ENCODE measurements at regions not wholly inside any gene's neighbourhood (a gene's known extent, or its start where the extent isn't known, plus 50 kb on each side); places are given as distances from the start of the nearest gene placed in this dataset.
"Not testable (repeated sequence)": the region's sequence is repeated elsewhere in the genome, so short reads cannot be mapped to it uniquely, and the experiment has no call there.

DNA sequence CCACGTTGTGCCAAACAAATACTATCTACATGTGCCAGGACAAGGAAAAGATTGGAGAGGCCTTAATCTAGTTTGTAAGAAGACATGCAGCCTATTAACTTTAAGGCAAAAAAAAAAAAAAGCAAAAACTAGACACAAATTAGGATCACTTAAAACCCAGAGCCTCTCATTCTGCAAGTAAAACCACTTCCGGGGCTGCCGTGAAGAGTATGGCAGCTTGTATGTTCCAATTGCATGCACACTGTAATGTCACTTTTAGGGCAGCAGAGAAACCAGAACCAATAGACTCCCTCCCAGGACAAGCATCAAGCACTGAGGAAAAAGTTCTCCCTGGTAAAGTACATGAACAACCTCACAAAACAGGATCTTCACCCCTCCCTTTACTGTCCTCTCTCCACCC is 70.6 kb downstream of the RSL24D1 start:
- no peak for DNase-seq

- no peak for DNase-seq
Observed at GRCh38 chr15:55124616-55125015, 72.1 kb downstream of the RSL24D1 start.

GRCh38 chr15:55118344-55118870 is 78.3 kb downstream of the RSL24D1 start:
- no peak for DNase-seq

DNA sequence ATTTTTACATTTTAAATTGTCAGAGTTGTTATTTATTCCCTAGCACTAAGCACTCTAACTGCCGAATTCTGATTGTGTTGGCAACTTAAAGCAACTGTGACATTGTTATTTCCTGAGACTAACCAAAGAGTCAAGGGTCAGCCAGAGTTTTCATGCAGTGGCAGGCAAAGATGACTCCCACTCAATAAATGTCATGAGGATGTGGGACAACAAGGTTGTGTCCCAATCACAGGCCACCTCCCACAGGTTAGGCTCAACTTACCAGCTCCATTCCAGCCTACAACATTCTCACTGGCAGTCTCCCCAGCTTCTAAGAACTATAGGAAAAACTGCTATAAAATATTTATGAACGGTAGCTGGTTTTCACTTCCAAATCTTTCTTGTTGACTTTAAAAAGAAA is 80.1 kb downstream of the RSL24D1 start:
- no peak for DNase-seq

DNA sequence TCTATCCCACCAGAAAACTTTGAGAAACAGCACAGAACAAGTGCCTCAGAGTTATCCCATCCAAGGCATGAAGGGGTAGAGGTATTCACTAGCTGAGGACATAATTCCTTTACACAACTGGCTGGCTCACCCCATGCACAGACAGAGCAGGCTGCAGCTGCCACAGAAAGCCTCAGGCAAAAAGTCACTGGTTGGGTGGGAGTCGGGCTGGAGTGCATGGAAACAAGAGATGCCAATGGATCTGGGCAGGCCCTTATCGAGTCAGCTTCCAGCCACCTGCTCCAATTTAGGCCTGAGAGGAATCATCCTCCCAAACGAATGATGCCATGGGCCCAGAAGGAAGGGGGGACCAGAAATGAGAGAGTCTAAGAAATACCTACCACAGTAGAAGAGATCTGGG is 83.0 kb downstream of the RSL24D1 start:
- no peak for DNase-seq

- DNase-seq: no peak
Observed at GRCh38 chr15:55112706-55113105, 84.0 kb downstream of the RSL24D1 start.

DNA sequence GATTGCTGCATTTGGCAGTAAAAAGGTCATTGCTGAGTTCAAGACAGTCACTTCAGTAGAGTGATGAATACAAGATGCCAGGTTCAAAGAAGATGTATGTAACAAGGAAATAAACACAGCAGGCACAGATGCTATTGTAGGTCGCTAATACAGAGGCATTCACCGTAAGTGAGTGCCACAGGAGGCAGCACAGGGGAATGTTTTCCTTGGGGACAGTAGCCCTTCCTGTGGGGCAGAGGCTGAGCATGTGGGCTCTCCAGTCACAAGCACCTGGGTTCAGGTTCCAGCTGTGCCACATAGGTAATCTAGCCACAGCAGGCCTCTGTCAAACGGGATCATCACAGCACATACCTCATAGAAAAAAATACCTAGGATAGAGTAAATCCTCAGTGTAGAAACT is 86.3 kb downstream of the RSL24D1 start:
- no peak for DNase-seq

DNA sequence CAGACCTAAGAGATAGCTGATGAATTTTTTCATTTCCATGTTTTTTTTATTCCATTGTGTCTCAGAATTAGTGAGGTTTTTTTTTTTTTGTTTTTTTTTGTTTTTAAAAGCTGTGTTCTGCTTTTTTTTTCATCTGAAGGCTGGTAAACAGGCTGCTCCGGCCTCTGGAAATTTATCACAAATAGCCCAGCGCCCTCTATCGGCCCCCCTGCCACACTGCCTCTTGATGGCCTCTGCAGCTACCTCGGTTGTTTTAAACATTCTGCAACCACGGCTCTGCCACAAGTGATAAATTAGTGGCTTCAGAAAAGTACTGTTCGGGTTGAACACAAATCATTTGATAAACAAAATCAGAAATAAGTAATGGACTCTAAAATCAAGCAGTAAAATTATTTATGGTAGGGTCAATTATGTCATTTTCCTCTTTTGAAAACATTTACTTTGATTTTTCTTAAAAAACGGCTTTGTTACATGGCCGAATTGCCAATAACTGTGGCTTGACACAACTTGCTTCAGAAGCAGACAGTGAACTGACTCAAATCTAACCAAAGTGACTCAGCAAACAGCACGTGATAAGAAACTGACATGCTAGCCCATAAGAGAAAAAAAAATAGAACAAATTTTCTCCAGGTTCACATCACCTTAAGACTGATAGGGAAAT is 87.8 kb downstream of the RSL24D1 start:
- no peak for DNase-seq

GRCh38 chr15:55108448-55108847 is 88.3 kb downstream of the RSL24D1 start:
- no peak for DNase-seq

DNA sequence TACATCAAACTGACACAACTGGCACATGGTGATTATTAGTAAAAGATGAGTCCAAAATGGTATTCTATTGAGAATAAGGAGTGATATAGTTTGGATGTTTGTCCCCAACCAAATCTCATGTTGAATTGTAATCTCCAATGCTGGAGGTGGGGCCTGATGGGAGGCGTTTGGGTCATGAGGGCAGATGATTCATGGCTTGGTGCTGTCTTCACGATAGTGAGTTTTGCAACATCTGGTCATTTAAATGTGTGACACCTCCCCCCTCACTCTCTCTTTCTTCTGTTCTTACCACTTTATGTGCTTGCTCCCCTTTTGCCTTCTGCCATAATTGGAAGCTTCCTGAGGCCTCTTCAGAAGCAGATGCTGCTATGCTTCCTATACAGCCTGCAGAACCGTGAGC is 90.6 kb downstream of the RSL24D1 start:
- DNase-seq: no peak

DNA sequence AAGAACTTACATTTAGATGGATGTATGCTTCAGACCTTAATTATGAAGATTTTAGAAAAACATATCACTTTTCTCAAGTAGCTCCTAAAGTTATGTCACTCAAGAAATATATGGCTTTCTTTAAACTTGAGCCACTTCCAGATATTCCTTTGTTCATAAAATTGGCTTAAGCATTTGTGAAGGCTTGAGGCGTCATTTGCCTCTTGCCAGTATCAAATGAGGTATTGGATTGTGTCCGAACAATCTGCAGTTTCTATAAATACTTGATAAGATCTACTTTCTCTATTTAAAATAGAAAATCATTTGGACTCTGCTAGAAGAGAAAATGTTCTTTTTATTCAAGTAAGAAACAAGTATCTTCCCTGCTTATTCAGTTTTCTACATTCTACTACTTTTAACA is 102.6 kb downstream of the RSL24D1 start:
- DNase-seq: no peak

DNA sequence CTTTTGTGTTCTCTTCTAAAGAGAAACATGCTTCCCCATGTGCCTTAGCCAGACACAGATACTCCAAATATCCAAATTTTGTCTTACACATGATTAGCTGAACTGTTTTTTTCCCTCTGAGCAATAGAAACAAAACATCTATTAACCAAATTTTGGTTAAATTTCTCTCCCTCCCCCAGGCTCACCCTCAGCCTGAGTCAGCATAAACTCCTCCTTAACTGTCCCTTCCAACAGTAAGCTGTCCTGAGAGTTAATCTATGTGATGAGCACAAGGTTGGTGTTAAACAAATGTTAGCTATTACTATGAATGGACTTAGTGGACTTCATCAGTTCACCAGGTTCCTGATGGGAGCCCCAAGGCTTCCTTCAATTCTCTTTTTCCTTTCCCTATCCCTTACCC is 108.5 kb downstream of the RSL24D1 start:
- no peak for DNase-seq

DNA sequence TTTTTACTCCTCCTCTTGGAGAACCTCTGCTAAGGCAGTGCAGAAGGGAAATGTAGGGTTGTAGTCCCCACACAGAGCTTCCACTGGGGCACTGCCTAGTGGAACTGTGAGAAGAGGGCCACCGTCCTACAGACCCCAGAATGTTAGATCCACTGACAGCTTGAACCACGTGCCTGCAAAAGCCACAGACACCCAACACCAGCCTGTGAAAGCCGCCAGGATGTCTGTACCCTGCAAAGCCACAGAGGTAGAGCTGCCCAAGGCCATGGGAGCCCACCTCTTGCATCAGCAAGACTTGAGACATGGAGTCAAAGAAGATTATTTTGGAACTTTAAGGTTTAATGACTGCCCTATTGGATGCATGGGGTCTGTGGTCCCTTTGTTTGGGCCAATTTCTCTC is 112.1 kb downstream of the RSL24D1 start:
- DNase-seq: no peak

- DNase-seq: no peak
Observed at GRCh38 chr15:55084216-55084615, 112.5 kb downstream of the RSL24D1 start.

DNA sequence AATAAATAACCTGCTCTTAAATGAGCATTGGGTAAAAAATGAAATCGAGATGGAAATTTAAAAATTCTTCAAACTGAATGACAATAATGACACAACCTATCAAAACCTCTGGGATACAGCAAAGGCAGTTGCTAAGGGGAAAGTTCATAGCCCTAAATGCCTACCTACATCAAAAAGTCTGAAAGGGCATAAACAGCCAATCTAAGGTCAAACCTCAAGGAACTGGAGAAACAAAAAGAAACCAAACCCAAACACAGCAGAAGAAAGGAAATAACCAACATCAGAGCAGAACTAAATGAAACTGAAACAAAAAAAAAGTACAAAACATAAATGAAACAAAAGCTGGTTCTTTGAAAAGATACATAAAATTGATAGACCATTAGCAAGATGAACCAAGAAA is 119.7 kb downstream of the RSL24D1 start:
- not testable (repeated sequence) for DNase-seq

GRCh38 chr15:55074431-55074830 is 122.3 kb downstream of the RSL24D1 start:
- no peak for DNase-seq

DNA sequence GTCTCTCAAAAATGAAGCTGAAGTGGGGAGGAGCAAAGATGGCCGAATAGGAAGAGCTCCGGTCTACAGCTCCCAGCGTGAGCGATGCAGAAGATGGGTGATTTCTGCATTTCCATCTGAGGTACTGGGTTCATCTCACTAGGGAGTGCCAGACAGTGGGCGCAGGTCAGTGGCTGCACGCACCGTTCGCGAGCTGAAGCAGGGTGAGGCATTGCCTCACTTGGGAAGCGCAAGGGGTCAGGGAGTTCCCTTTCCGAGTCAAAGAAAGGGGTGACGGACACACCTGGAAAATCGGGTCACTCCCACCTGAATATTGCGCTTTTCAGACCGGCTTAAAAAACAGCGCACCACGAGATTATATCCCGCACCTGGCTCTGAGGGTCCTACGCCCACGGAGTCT is 132.8 kb downstream of the RSL24D1 start:
- not testable (repeated sequence) for DNase-seq

GRCh38 chr15:55060836-55061235 is 135.9 kb downstream of the RSL24D1 start:
- no peak for DNase-seq

DNA sequence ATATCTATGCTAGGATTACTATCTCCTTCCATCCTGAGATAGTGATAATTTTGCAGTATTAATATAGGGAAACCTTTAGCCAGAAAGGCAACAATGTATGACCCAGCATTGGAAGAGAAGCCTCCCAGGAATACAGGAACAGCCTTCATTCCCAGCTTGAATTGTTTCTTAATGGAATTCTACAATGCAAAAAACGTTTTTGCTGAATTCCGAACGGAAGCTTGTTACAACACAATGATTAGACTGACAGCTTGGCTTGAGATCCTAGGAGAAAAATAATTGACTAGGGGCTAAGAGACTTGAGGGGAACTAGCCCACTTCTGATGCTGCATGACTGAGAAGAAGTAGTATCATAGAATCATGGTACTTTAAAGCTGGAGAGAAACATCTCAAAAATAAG is 140.2 kb downstream of the RSL24D1 start:
- no peak for DNase-seq

DNA sequence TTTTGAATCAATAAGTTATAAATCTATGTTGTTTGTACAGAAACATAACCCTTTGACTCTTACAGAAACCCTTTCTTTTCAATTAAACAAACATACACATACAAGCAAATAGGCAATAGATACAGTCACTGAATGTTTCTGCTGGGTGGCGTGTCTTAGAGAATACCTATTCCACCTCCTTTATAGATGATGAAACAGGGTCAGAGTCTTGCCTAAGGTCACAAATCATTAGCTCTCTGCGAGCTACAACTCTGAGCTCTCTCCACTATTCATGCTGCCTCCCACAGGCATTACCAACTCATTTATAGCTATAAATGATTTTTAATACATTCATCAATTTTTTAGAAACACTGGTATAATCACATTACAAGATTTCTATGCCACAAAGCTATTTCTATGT is 152.6 kb downstream of the RSL24D1 start:
- DNase-seq: no peak

- DNase-seq: no peak
Observed at GRCh38 chr15:55037071-55037470, 159.7 kb downstream of the RSL24D1 start.

- no peak for DNase-seq
Observed at GRCh38 chr15:55035749-55036148, 161.0 kb downstream of the RSL24D1 start.

DNA sequence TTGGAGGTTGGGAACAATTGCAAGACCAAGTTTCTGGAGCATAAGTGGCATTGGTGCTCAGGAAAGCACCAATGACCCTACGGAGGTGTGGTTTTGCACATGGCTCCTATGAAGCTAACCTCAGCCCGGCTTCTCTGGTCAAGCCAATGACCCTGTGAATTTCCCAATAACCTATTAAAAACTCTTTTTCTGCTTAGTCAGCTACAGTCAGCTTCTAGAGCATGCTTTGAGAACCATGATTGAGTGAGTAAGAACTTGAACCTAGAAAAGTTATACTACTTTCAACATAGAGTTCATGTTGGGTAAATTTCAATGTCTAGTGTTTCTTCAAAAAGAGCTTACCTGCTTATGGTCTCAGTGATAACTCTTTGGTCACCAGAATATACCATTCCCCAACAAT is 163.2 kb downstream of the RSL24D1 start:
- no peak for DNase-seq

GRCh38 chr15:55031727-55032126 is 165.0 kb downstream of the RSL24D1 start:
- no peak for DNase-seq

GRCh38 chr15:55026381-55026780 is 170.4 kb downstream of the RSL24D1 start:
- DNase-seq: no peak
